ENCODE measurements at regions not wholly inside any gene's neighbourhood (a gene's known extent, or its start where the extent isn't known, plus 50 kb on each side); places are given as distances from the start of the nearest gene placed in this dataset.

DNA sequence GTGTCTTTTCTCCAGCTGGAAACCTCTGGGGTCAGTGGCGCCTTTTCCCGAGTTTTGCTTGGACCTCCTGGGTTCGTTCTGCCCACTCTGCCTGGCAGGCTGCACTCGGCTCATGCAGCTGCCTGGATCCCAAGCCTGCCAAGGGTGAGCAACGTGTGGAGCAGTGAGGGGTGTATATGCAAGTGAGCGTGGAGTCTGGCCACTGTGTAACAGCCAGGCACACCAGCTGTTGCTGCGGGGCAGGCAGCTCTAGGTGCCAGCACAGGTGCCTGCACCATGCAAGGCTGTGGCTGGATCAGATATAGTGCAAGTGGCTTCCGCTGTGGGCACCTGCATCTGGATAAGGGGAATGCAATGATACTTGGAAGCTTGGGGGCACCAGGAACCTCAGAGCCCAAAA, 699.4 kb downstream of the SLITRK1 start:
- TF ChIP-seq CTCF (conservative IDR thresholded peaks at IDR 0.05; ENCODE audit: low read depth, low read length) (no peak), EZH2phosphoT487 (IDR thresholded peaks at IDR 0.05; ENCODE audit: borderline replicate concordance, low read length) (no peak), EZH2 (IDR thresholded peaks at IDR 0.05; ENCODE audit: low read length, unreplicated experiment) (no peak)
